Lung (tissue), 11 donors: ENCODE measurements at regions not wholly inside any gene's neighbourhood (a gene's known extent, or its start where the extent isn't known, plus 50 kb on each side); places are given as distances from the start of the nearest gene placed in this dataset.
A peak's percentile ranks its signal among the peaks of the same experiment; 100 is the strongest.

Source experiments
- ATAC-seq: fragments of 200-7000 bp; cut with Tn5 transposase; one replicate; pipeline ENCODE4 v1.9.1; 2020; ENCODE audit warnings: moderate number of reproducible peaks; ENCODE audit not compliant: insufficient read depth, low FRiP score
- DNase-seq, 3 donors: peaks; one replicate each; pipeline ENCODE4 v3.0.0-alpha.2; 2013 to 2017
- H3K27ac ChIP-seq, 2 donors: one replicate each; pipeline ENCODE4 v1.5.1; 2013; ENCODE audit warnings: mild to moderate bottlenecking in 2 of 2, moderate library complexity in 2 of 2, control low read depth in 1 of 2, inconsistent platforms in 1 of 2, low read depth in 1 of 2, low read length in 1 of 2
- H3K27me3 ChIP-seq, 3 donors: one replicate each; pipeline ENCODE4 v1.5.1; 2013; ENCODE audit warnings: low read length in 2 of 3; ENCODE audit not compliant: control insufficient read depth in 3 of 3, insufficient read depth in 3 of 3
- H3K36me3 ChIP-seq, 4 donors: one replicate each; pipeline ENCODE4 v1.5.1; 2013; ENCODE audit warnings: low read length in 4 of 4, mild to moderate bottlenecking in 1 of 4, moderate library complexity in 1 of 4; ENCODE audit not compliant: control insufficient read depth in 4 of 4, insufficient read depth in 4 of 4
- H3K4me1 ChIP-seq, 5 donors: one replicate each; pipeline ENCODE4 v1.5.1; 2013; ENCODE audit warnings: low read length in 5 of 5, mild to moderate bottlenecking in 2 of 5, moderate library complexity in 1 of 5; ENCODE audit not compliant: control insufficient read depth in 5 of 5, insufficient read depth in 5 of 5
- H3K4me3 ChIP-seq: one replicate; pipeline ENCODE4 v1.5.1; 2013; ENCODE audit warnings: mild to moderate bottlenecking, control low read depth, moderate library complexity
- H3K9ac ChIP-seq, 2 donors: one replicate each; pipeline ENCODE4 v1.5.1; 2013; ENCODE audit warnings: low read length in 2 of 2, control low read depth in 1 of 2; ENCODE audit not compliant: insufficient read depth in 1 of 2
- H3K9me3 ChIP-seq, 4 donors: one replicate each; pipeline ENCODE4 v1.5.1; 2013; ENCODE audit warnings: low read length in 3 of 4, mild to moderate bottlenecking in 1 of 4, moderate library complexity in 1 of 4; ENCODE audit not compliant: control insufficient read depth in 4 of 4, insufficient read depth in 3 of 4
- WGBS, 2 donors: extraction: QIAGEN DNeasy Blood & Tissue Kit; methylation state at CpG; one replicate each; pipeline ENCODE4 v1.1.7; 2013; 5-methylcytosine and 5-hydroxymethylcytosine counted together
- TF ChIP-seq, protein P1 (sequence below): IDR thresholded peaks from 2 replicates; pipeline ENCODE4 v1.5.1; 2012; ENCODE audit warnings: mild to moderate bottlenecking; ENCODE audit errors: control extremely low read depth, extremely low read depth
- donor health status: control.
- donor health status: control.
- donor health status: Bipolar disorder and iron deficiency.
- donor health status: healthy.
- donor health status: DM: yes; HTN: yes; CAD: no.

- Histone ChIP-seq H3K9ac (no peak overlapping the region), H3K36me3 (no peaks in the 10 kb centered on the region), H3K27ac (no peak overlapping the region), H3K27me3 (no peaks in the 10 kb centered on the region), H3K9me3 (no peaks in the 10 kb centered on the region), H3K4me3 (no peak overlapping the region), H3K4me1 (no peaks in the 10 kb centered on the region)
- no peak for ATAC-seq
- TF ChIP-seq, protein P1, sequence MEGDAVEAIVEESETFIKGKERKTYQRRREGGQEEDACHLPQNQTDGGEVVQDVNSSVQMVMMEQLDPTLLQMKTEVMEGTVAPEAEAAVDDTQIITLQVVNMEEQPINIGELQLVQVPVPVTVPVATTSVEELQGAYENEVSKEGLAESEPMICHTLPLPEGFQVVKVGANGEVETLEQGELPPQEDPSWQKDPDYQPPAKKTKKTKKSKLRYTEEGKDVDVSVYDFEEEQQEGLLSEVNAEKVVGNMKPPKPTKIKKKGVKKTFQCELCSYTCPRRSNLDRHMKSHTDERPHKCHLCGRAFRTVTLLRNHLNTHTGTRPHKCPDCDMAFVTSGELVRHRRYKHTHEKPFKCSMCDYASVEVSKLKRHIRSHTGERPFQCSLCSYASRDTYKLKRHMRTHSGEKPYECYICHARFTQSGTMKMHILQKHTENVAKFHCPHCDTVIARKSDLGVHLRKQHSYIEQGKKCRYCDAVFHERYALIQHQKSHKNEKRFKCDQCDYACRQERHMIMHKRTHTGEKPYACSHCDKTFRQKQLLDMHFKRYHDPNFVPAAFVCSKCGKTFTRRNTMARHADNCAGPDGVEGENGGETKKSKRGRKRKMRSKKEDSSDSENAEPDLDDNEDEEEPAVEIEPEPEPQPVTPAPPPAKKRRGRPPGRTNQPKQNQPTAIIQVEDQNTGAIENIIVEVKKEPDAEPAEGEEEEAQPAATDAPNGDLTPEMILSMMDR, result no peak
- no peak for DNase-seq
- 80 to 83% methylated on average over 2 of the region's 2 CpGs for WGBS, 2 donors
Observed at GRCh38 chr11:30171661-30172060, 59.2 kb upstream of the FSHB start.

GRCh38 chr11:30172158-30172557 lies 58.7 kb upstream of the FSHB start:
- DNase-seq, result no peak
- TF ChIP-seq, protein P1, result no peak
- peaks cover 0 to 1% (median 0%) of the 10 kb centered on the region in 4 donors for H3K9me3 ChIP-seq
- ATAC-seq, result no peak
- 83 to 88% methylated on average over 2 of the region's 2 CpGs for WGBS, 2 donors
- H3K36me3 ChIP-seq, result no peaks in the 10 kb centered on the region
- H3K4me3 ChIP-seq, result no peak overlapping the region
- no peaks in the 10 kb centered on the region for H3K4me1 ChIP-seq
- H3K9ac ChIP-seq, result no peak overlapping the region
- no peak overlapping the region for H3K27ac ChIP-seq
- H3K27me3 ChIP-seq, result no peaks in the 10 kb centered on the region

GRCh38 chr11:30172883-30173311 lies 57.9 kb upstream of the FSHB start:
- no peak overlapping the region for H3K27ac ChIP-seq
- ATAC-seq (no peak), DNase-seq (peak; percentile 13 to 84 (median 55))
- H3K9me3 ChIP-seq, result peaks cover 0 to 4% (median under 1%) of the 10 kb centered on the region in 4 donors
- WGBS, 2 donors, result 55 to 71% methylated on average over 3 of the region's 3 CpGs
- H3K36me3 ChIP-seq, result no peaks in the 10 kb centered on the region
- TF ChIP-seq, protein P1, result no peak
- no peak overlapping the region for H3K4me3 ChIP-seq
- no peak overlapping the region for H3K9ac ChIP-seq
- H3K4me1 ChIP-seq, result no peaks in the 10 kb centered on the region
- no peaks in the 10 kb centered on the region for H3K27me3 ChIP-seq
